OCI-LY3 (cell line): ENCODE measurements at regions not wholly inside any gene's neighbourhood (a gene's known extent, or its start where the extent isn't known, plus 50 kb on each side); places are given as distances from the start of the nearest gene placed in this dataset.

ENCODE experiments used
- H2AFZ ChIP-seq: fragments of 200-600, 300-600 bp; shearing (Covaris generic); 2 replicates; pipeline ENCODE4 v1.6.0; 2014; ENCODE audit warnings: antibody characterized with exemption, low read depth, low read length
- H3K27ac ChIP-seq: fragments of 200-600, 300-600 bp; sonication (generic); 2 replicates; pipeline ENCODE4 v1.5.1; 2014; ENCODE audit warnings: mild to moderate bottlenecking, low read length, moderate library complexity, mixed read lengths
- H3K27me3 ChIP-seq: fragments of 200-600, 300-600 bp; sonication (generic); 2 replicates; pipeline ENCODE4 v1.6.1; 2014; ENCODE audit warnings: low read depth, low read length, mixed read lengths
- H3K36me3 ChIP-seq: fragments of 200-600, 300-600 bp; sonication (generic); replicated peaks from 2 replicates; pipeline ENCODE3; 2014; ENCODE audit warnings: low read depth, low read length, mixed read lengths
- H3K4me1 ChIP-seq: fragments of 300-600, 200-600 bp; sonication (generic); 2 replicates; pipeline ENCODE4 v1.6.1; 2014; ENCODE audit warnings: low read length, mixed read lengths
- H3K4me2 ChIP-seq: fragments of 200-600, 300-600 bp; sonication (generic); 2 replicates; pipeline ENCODE4 v1.6.1; 2014; ENCODE audit warnings: low read length, mixed read lengths
- H3K4me3 ChIP-seq: fragments of 300-600, 200-600 bp; sonication (generic); 2 replicates; pipeline ENCODE4 v1.5.1; 2014; ENCODE audit warnings: antibody characterized with exemption, mild to moderate bottlenecking, low read length, moderate library complexity
- H3K79me2 ChIP-seq: fragments of 300-600, 200-600 bp; shearing (Covaris generic); 2 replicates; pipeline ENCODE4 v1.6.1; 2014; ENCODE audit warnings: mild to moderate bottlenecking, low read length, mixed read lengths
- H3K9ac ChIP-seq: fragments of 300-600, 200-600 bp; shearing (Covaris generic); 2 replicates; pipeline ENCODE4 v1.6.0; 2014; ENCODE audit warnings: mild to moderate bottlenecking, low read length, moderate library complexity
- H3K9me3 ChIP-seq: fragments of 200-600, 300-600 bp; shearing (Covaris generic); 2 replicates; pipeline ENCODE4 v1.6.1; 2014; ENCODE audit warnings: low read length, mixed read lengths; ENCODE audit not compliant: insufficient read depth
- H4K20me1 ChIP-seq: fragments of 200-600, 300-600 bp; sonication (generic); 2 replicates; pipeline ENCODE4 v1.6.1; 2016; ENCODE audit warnings: low read length, mixed read lengths; ENCODE audit not compliant: insufficient read depth
- EZH2phosphoT487 ChIP-seq: fragments of 200-600 bp; shearing (Covaris generic); IDR thresholded peaks from 2 replicates; pipeline ENCODE4 v1.6.1; 2018; ENCODE audit warnings: antibody characterized with exemption, mixed run types, low read depth
- TF ChIP-seq, protein P1 (sequence below): fragments of 200-600, 300-600 bp; sonication (generic); IDR thresholded peaks from 2 replicates; pipeline ENCODE4 v1.5.1; 2014; ENCODE audit warnings: antibody characterized with exemption, low read length, low read depth

DNA sequence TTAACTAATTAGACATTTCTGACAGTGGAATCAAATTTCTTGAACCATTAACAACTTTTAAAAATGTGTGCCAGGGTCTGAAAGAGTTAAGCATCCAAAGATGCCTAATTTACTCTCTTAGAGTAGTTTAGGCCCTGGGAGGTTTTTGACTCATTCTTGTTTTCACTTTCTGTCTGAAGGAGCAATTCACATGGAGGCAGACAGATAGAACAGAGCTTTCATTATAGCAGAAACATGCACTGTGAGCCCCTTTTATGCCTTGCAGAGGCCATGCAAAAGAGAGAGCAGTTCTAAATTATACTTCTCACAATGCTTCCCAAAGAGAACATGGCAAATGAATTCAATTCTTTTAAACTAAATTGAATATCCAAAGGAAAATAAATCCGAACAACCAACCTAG is 554.8 kb downstream of the MFSD1 start:
- no peak overlapping the region for H3K9ac ChIP-seq
- H3K9me3 ChIP-seq, result no peaks in the 10 kb centered on the region
- no peaks in the 10 kb centered on the region for H3K79me2 ChIP-seq
- 0 out of 2 replicates have a peak, but pooled peaks cover 3% of the 10 kb centered on the region for H3K27me3 ChIP-seq
- H3K4me3 ChIP-seq, result no peak overlapping the region
- TF ChIP-seq EZH2phosphoT487, result no peak
- TF ChIP-seq, protein P1, sequence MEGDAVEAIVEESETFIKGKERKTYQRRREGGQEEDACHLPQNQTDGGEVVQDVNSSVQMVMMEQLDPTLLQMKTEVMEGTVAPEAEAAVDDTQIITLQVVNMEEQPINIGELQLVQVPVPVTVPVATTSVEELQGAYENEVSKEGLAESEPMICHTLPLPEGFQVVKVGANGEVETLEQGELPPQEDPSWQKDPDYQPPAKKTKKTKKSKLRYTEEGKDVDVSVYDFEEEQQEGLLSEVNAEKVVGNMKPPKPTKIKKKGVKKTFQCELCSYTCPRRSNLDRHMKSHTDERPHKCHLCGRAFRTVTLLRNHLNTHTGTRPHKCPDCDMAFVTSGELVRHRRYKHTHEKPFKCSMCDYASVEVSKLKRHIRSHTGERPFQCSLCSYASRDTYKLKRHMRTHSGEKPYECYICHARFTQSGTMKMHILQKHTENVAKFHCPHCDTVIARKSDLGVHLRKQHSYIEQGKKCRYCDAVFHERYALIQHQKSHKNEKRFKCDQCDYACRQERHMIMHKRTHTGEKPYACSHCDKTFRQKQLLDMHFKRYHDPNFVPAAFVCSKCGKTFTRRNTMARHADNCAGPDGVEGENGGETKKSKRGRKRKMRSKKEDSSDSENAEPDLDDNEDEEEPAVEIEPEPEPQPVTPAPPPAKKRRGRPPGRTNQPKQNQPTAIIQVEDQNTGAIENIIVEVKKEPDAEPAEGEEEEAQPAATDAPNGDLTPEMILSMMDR, result no peak
- no peaks in the 10 kb centered on the region for H3K36me3 ChIP-seq
- H4K20me1 ChIP-seq, result no peaks in the 10 kb centered on the region
- H2AFZ ChIP-seq, result no peak overlapping the region
- no peaks in the 10 kb centered on the region for H3K4me1 ChIP-seq
- no peak overlapping the region for H3K4me2 ChIP-seq
- no peak overlapping the region for H3K27ac ChIP-seq

DNA sequence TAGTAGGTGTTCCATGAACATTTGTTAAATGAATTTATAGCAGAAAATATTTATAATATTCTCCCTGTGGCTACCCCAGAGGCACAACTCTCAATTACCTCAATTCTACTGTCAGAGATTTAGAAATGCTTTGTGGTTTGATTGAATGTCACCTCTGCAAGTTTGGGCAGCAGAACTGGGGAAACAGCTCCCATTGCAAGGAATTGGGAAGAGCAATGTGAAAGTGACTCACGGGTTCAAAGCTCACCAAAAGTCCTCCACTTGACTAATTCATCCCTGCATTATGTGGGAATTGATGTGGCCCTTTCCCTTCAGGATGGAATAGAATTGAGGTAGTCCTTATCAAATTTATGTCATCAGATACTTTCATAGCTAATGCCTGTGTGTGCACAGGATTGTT is 562.7 kb downstream of the MFSD1 start:
- no peaks in the 10 kb centered on the region for H3K4me1 ChIP-seq
- H2AFZ ChIP-seq, result no peak overlapping the region
- TF ChIP-seq, protein P1, result no peak
- no peak for TF ChIP-seq EZH2phosphoT487
- no peak overlapping the region for H3K4me2 ChIP-seq
- 0 out of 2 replicates have a peak, but pooled peaks cover 3% of the 10 kb centered on the region for H3K27me3 ChIP-seq
- no peak overlapping the region for H3K4me3 ChIP-seq
- H3K27ac ChIP-seq, result no peak overlapping the region
- no peaks in the 10 kb centered on the region for H4K20me1 ChIP-seq
- no peaks in the 10 kb centered on the region for H3K36me3 ChIP-seq
- no peak overlapping the region for H3K9ac ChIP-seq
- H3K9me3 ChIP-seq, result no peaks in the 10 kb centered on the region
- H3K79me2 ChIP-seq, result no peaks in the 10 kb centered on the region

DNA sequence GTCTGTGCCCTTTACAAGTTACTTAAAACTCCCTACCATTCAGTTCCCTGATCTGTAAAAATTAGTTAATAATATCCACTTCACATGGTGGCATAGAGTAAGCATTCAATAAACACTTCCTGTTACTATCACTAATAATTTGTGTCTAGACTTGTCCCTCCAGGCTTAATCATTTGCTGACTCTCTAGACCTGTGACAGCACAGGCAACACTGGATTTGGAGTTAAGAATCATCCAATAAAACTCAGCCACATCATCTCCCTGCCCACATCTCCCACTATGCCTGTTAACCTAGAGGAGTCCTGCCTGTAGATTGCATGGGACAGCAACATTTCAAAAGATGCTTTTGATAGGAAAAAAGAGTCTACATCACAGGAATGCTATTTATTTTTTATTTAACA is 564.6 kb downstream of the MFSD1 start:
- Histone ChIP-seq H3K27ac (no peak overlapping the region), H3K9ac (no peak overlapping the region), H3K4me1 (no peaks in the 10 kb centered on the region), H3K36me3 (no peaks in the 10 kb centered on the region), H2AFZ (no peak overlapping the region), H3K79me2 (no peaks in the 10 kb centered on the region), H4K20me1 (no peaks in the 10 kb centered on the region), H3K4me2 (no peak overlapping the region), H3K9me3 (no peaks in the 10 kb centered on the region), H3K27me3 (no peaks in the 10 kb centered on the region; the same call in 1 of the 2 replicates), H3K4me3 (no peak overlapping the region)
- TF ChIP-seq EZH2phosphoT487, result no peak
- TF ChIP-seq, protein P1, result no peak

DNA sequence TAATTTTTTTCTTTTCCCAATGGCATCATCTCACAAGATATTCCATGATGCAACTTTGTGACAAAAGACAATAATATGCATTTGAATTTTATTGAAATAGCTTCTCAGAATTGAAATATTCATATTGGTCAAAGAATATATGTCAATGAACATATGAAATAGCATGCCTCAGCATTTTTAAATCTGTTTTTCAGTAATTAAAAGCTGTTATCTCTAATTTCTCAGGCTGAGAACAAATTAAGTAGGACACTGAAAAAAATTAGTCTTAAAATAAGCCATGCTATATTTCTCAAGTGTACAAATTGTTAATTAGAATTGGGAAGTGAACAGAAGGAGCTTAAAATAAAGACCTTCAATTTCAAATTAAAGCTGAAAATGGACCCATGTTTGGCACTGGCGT is 570.1 kb downstream of the MFSD1 start:
- no peak overlapping the region for H3K9ac ChIP-seq
- H2AFZ ChIP-seq, result no peak overlapping the region
- no peaks in the 10 kb centered on the region for H3K36me3 ChIP-seq
- no peaks in the 10 kb centered on the region for H3K4me1 ChIP-seq
- H3K27me3 ChIP-seq, result no peaks in the 10 kb centered on the region; the same call in 1 of the 2 replicates
- no peak overlapping the region for H3K27ac ChIP-seq
- no peak overlapping the region for H3K4me2 ChIP-seq
- H3K9me3 ChIP-seq, result no peaks in the 10 kb centered on the region
- no peak overlapping the region for H3K4me3 ChIP-seq
- H3K79me2 ChIP-seq, result no peaks in the 10 kb centered on the region
- no peaks in the 10 kb centered on the region for H4K20me1 ChIP-seq
- TF ChIP-seq, protein P1, result no peak
- TF ChIP-seq EZH2phosphoT487, result no peak
